NCI-H2227 treated with DMSO at 0.1 percent for 48 hours (cell line): ENCODE measurements at regions not wholly inside any gene's neighbourhood (a gene's known extent, or its start where the extent isn't known, plus 50 kb on each side); places are given as distances from the start of the nearest gene placed in this dataset.
"Not testable (repeated sequence)": the region's sequence is repeated elsewhere in the genome, so short reads cannot be mapped to it uniquely, and the experiment has no call there.

Source experiments
- DNase-seq: peaks from one replicate; lab custom pipeline; 2025; lab: John Stamatoyannopoulos, UW

GRCh38 chr10:30197186-30197585 lies 137.8 kb upstream of the JCAD start:
- peak; percentile 41 for DNase-seq

- not testable (repeated sequence) for DNase-seq
Measured at GRCh38 chr10:30196559-30196958, 137.2 kb upstream of the JCAD start.

GRCh38 chr10:30192846-30193608 lies 133.6 kb upstream of the JCAD start:
- no peak for DNase-seq

- no peak for DNase-seq
Measured at GRCh38 chr10:30190577-30191552, 131.5 kb upstream of the JCAD start.

- no peak for DNase-seq
Measured at GRCh38 chr10:30189238-30189580, 129.8 kb upstream of the JCAD start.

GRCh38 chr10:30188556-30189237 lies 129.3 kb upstream of the JCAD start:
- DNase-seq: no peak

GRCh38 chr10:30188101-30188500 lies 128.7 kb upstream of the JCAD start:
- no peak for DNase-seq

- DNase-seq: no peak
Measured at GRCh38 chr10:30187010-30187409, 127.6 kb upstream of the JCAD start.

- no peak for DNase-seq
Measured at GRCh38 chr10:30186371-30186875, 127.0 kb upstream of the JCAD start.

GRCh38 chr10:30185916-30186315 lies 126.5 kb upstream of the JCAD start:
- DNase-seq: no peak

GRCh38 chr10:30185341-30185740 lies 126.0 kb upstream of the JCAD start:
- DNase-seq: no peak

GRCh38 chr10:30184397-30185033 lies 125.1 kb upstream of the JCAD start:
- DNase-seq: no peak

GRCh38 chr10:30183055-30183402 lies 123.6 kb upstream of the JCAD start:
- DNase-seq: no peak

GRCh38 chr10:30182191-30183054 lies 123.0 kb upstream of the JCAD start:
- no peak for DNase-seq

- no peak for DNase-seq
Measured at GRCh38 chr10:30178356-30178964, 119.1 kb upstream of the JCAD start.

- DNase-seq: no peak
Measured at GRCh38 chr10:30176776-30177533, 117.6 kb upstream of the JCAD start.

- DNase-seq: no peak
Measured at GRCh38 chr10:30176182-30176581, 116.8 kb upstream of the JCAD start.

- no peak for DNase-seq
Measured at GRCh38 chr10:30172673-30173072, 113.3 kb upstream of the JCAD start.

- no peak for DNase-seq
Measured at GRCh38 chr10:30172091-30172490, 112.7 kb upstream of the JCAD start.

GRCh38 chr10:30171601-30172000 lies 112.2 kb upstream of the JCAD start:
- no peak for DNase-seq
